K562 (cell line): ENCODE measurements at regions not wholly inside any gene's neighbourhood (a gene's known extent, or its start where the extent isn't known, plus 50 kb on each side); places are given as distances from the start of the nearest gene placed in this dataset.

Source experiments
- ATAC-seq: fragments of 200-7000 bp; cut with Tn5 transposase; 3 replicates; pipeline ENCODE4 v1.9.1; 2020; ENCODE audit warnings: moderate library complexity
- BruUV-seq: library from RNA; stranded (reverse); fragments of 400-500 nt; replicated peaks from 2 replicates; lab custom pipeline; 2021; lab: Mats Ljungman, UMichigan
- CTCF ChIA-PET: fragments of 300-600 bp; formaldehyde crosslinking; extraction: SDS; loops from one replicate; lab custom pipeline; 2021; ENCODE audit warnings: low intra/inter-chr PET ratio; lab: Yijun Ruan, JAX
- POLR2A ChIA-PET: fragments of 300-600, 350-650 bp; sonication (Branson Sonifier 250); formaldehyde crosslinking; extraction: SDS; loops from one replicate; lab custom pipeline; 2021; ENCODE audit warnings: antibody characterized with exemption, inconsistent platforms; lab: Yijun Ruan, JAX
- DNase-seq, 4 experiments: peaks; one replicate each; pipeline versions ENCODE4 v3.0.0 to v3.0.0-alpha.2; 2011 to 2018; ENCODE audit warnings: low spot score in 3 of 4, mixed read lengths in 3 of 4; ENCODE audit errors: extremely low read depth in 1 of 4
- FAIRE-seq: peaks from 2 replicates; lab custom pipeline; 2011; peaks lifted over from hg19 to GRCh38; lab: Jason Lieb, UNC
- H2AFZ ChIP-seq: 2 replicates; pipeline ENCODE4 v1.6.0; 2011; ENCODE audit warnings: low read depth, low read length, control low read depth, inconsistent platforms
- H3K27ac ChIP-seq: fragments of 200-600 bp; 3 replicates; pipeline ENCODE4 v1.8.0; 2011; ENCODE audit warnings: low read depth, mild to moderate bottlenecking, control low read depth, inconsistent platforms, low read length, moderate library complexity, mixed read lengths; ENCODE audit errors: extremely low read depth
- H3K27me3 ChIP-seq, 2 experiments: fragments of 300-600 bp in 1 of 2; 2 replicates in 1 of 2; 3 replicates in 1 of 2; pipeline versions ENCODE4 v1.6.0 to v1.8.0; 2011; ENCODE audit warnings: inconsistent platforms in 2 of 2, low read length in 2 of 2, mild to moderate bottlenecking in 1 of 2, mixed read lengths in 1 of 2, moderate library complexity in 1 of 2; ENCODE audit not compliant: control insufficient read depth in 2 of 2, insufficient read depth in 2 of 2
- H3K36me3 ChIP-seq: fragments of 300-600 bp; 3 replicates; pipeline ENCODE4 v1.8.0; 2011; ENCODE audit warnings: mild to moderate bottlenecking, low read length, inconsistent platforms; ENCODE audit not compliant: control insufficient read depth, insufficient read depth
- H3K4me1 ChIP-seq, 2 experiments: fragments of 200-600 bp in 1 of 2; replicated peaks in 1 of 2; 2 replicates in 1 of 2; 3 replicates in 1 of 2; pipeline versions ENCODE4 v1.5.1 to v1.8.0; 2011; ENCODE audit warnings: inconsistent platforms in 2 of 2, low read length in 2 of 2, mild to moderate bottlenecking in 1 of 2, mixed read lengths in 1 of 2, moderate library complexity in 1 of 2; ENCODE audit not compliant: control insufficient read depth in 2 of 2, insufficient read depth in 2 of 2
- H3K4me2 ChIP-seq: 2 replicates; pipeline ENCODE4 v1.6.1; 2011; ENCODE audit warnings: low read length, control low read depth, inconsistent platforms, mixed read lengths; ENCODE audit not compliant: insufficient read depth
- H3K4me3 ChIP-seq: fragments of 200-600 bp; sonication (generic), shearing (Covaris generic); 2 replicates; pipeline ENCODE4 v1.5.1; 2016; ENCODE audit warnings: control low read depth, inconsistent platforms
- H3K79me2 ChIP-seq: fragments of 200-600 bp; 3 replicates; pipeline ENCODE4 v1.8.0; 2011; ENCODE audit warnings: low read length, inconsistent platforms; ENCODE audit not compliant: control insufficient read depth, insufficient read depth
- H3K9ac ChIP-seq, 2 experiments: 2 replicates each; pipeline versions ENCODE4 v1.6.0 to v1.6.1; 2011; ENCODE audit warnings: low read depth in 2 of 2, low read length in 2 of 2, control low read depth in 1 of 2, inconsistent platforms in 1 of 2, mild to moderate bottlenecking in 1 of 2, mixed read lengths in 1 of 2; ENCODE audit not compliant: insufficient read depth in 1 of 2
- H3K9me1 ChIP-seq: one replicate; pipeline ENCODE4 v1.6.0; 2011; ENCODE audit warnings: inconsistent platforms, mild to moderate bottlenecking, low read length, moderate library complexity; ENCODE audit not compliant: control insufficient read depth, insufficient read depth
- H3K9me3 ChIP-seq: replicated peaks from 2 replicates; pipeline ENCODE4 v1.5.1; 2011; ENCODE audit warnings: low read depth, low read length, inconsistent platforms; ENCODE audit not compliant: control insufficient read depth, insufficient read depth
- H4K20me1 ChIP-seq: replicated peaks from 2 replicates; pipeline ENCODE4 v1.6.1; 2011; ENCODE audit warnings: low read length, inconsistent platforms, mixed read lengths; ENCODE audit not compliant: control insufficient read depth, insufficient read depth
- BRF1 ChIP-seq: IDR thresholded peaks from 3 replicates; pipeline ENCODE4 v1.6.1; 2011; ENCODE audit warnings: borderline replicate concordance, mild to moderate bottlenecking; ENCODE audit not compliant: insufficient read length; ENCODE audit errors: extremely low read depth
- CHD7 ChIP-seq: fragments of 200-600 bp; sonication (generic); IDR thresholded peaks from one replicate; pipeline ENCODE4 v1.6.1; 2012; ENCODE audit warnings: mild to moderate bottlenecking, low read depth, low read length, inconsistent platforms
- DNMT1 ChIP-seq: fragments of 450-650 bp; IDR thresholded peaks from 2 replicates; pipeline ENCODE4 v1.6.1; 2016; ENCODE audit warnings: antibody characterized with exemption, mild to moderate bottlenecking
- ELF4 ChIP-seq: fragments of 450-650 bp; formaldehyde crosslinking; IDR thresholded peaks from 2 replicates; pipeline ENCODE4 v1.4.0; 2022; ENCODE audit warnings: missing genetic modification characterization
- MLX ChIP-seq, 2 experiments: fragments of 450-650 bp in 1 of 2; sonication (generic) in 1 of 2; formaldehyde crosslinking; conservative IDR thresholded peaks; 2 replicates each; pipeline versions ENCODE4 v1.4.0 to v1.8.1; 2020 to 2022; ENCODE audit warnings: mild to moderate bottlenecking in 1 of 2, missing genetic modification reagents in 1 of 2
- PRPF4 ChIP-seq: fragments of 200-400 bp; formaldehyde crosslinking; IDR thresholded peaks from one replicate; pipeline ENCODE4 v1.6.1; 2017; ENCODE audit warnings: low read length, low read depth, mild to moderate bottlenecking; ENCODE audit not compliant: insufficient read depth, poor library complexity, severe bottlenecking
- RBM17 ChIP-seq: fragments of 200-400 bp; formaldehyde crosslinking; IDR thresholded peaks from 2 replicates; pipeline ENCODE4 v1.6.1; 2017; ENCODE audit warnings: low read depth, mild to moderate bottlenecking, low read length, borderline replicate concordance
- SAFB2 ChIP-seq: fragments of 200-400 bp; formaldehyde crosslinking; IDR thresholded peaks from 2 replicates; pipeline ENCODE4 v1.6.1; 2018; ENCODE audit warnings: borderline replicate concordance, low read length, low read depth, moderate library complexity; ENCODE audit not compliant: severe bottlenecking
- TEAD2 ChIP-seq: fragments of 450-650 bp; IDR thresholded peaks from 2 replicates; pipeline ENCODE4 v1.6.1; 2016; ENCODE audit warnings: missing genetic modification characterization, control low read depth, missing compliant biosample characterization
- ZNF76 ChIP-seq: fragments of 250-450 bp; sonication (Bioruptor Pico); IDR thresholded peaks from 2 replicates; pipeline ENCODE4 v1.4.0; 2020; ENCODE audit warnings: mild to moderate bottlenecking, moderate library complexity, borderline replicate concordance
- WGBS: fragments of 100-300 bp; shearing (Covaris generic); methylation state at CpG from one replicate; pipeline ENCODE4 v1.1.6; 2016; ENCODE audit warnings: low coverage, mixed read lengths; ENCODE audit not compliant: insufficient coverage; ENCODE audit errors: missing lambda C conversion rate; 5-methylcytosine and 5-hydroxymethylcytosine counted together
- in situ Hi-C: fragments of 300-500 bp; cut with MboI; formaldehyde crosslinking; loops from 4 replicates; pipeline ENCODE4 v1.15.0; 2018; ENCODE audit warnings: inconsistent platforms, mixed read lengths
- intact Hi-C: fragments of 100-400 bp; cut with micrococcal nuclease; formaldehyde crosslinking; loops from 2 replicates; pipeline ENCODE4 v1.14.2; 2022

GRCh38 chr9:108681851-108682590 is 173.8 kb downstream of the ACTL7B start:
- no peaks in the 10 kb centered on the region for H3K9me1 ChIP-seq
- H3K4me2 ChIP-seq: no peak overlapping the region
- no peaks in the 10 kb centered on the region; a peak in 1 of 5 replicates for H3K27me3 ChIP-seq
- no peak for DNase-seq
- ChIA-PET POLR2A (no interaction called here), CTCF (no interaction called here)
- ATAC-seq: no peak
- H3K9me3 ChIP-seq: no peaks in the 10 kb centered on the region
- H3K79me2 ChIP-seq: no peaks in the 10 kb centered on the region
- H3K4me1 ChIP-seq: no peaks in the 10 kb centered on the region
- in situ Hi-C loops: no loop called here
- H2AFZ ChIP-seq: no peak overlapping the region
- FAIRE-seq: no peak
- H3K4me3 ChIP-seq: no peak overlapping the region
- no peaks in the 10 kb centered on the region for H4K20me1 ChIP-seq
- no peak overlapping the region for H3K27ac ChIP-seq
- 2% methylated on average over 10 of the region's 10 CpGs for WGBS
- H3K9ac ChIP-seq: no peak overlapping the region
- intact Hi-C loops: no loop called here
- no TSS peak for BruUV-seq
- H3K36me3 ChIP-seq: no peaks in the 10 kb centered on the region
- no peak for TF ChIP-seq DNMT1
- TF ChIP-seq ELF4: no peak
- no peak for TF ChIP-seq BRF1
- TF ChIP-seq CHD7: no peak
- no peak for TF ChIP-seq PRPF4
- no peak for TF ChIP-seq TEAD2
- no peak for TF ChIP-seq RBM17
- no peak for TF ChIP-seq SAFB2
- TF ChIP-seq ZNF76 (CRISPR knock-in tag): no peak
- no peak for TF ChIP-seq MLX (CRISPR knock-in tag; conservative IDR thresholded peaks at IDR 0.05)
